ENCODE measurements at regions not wholly inside any gene's neighbourhood (a gene's known extent, or its start where the extent isn't known, plus 50 kb on each side); places are given as distances from the start of the nearest gene placed in this dataset.

DNA sequence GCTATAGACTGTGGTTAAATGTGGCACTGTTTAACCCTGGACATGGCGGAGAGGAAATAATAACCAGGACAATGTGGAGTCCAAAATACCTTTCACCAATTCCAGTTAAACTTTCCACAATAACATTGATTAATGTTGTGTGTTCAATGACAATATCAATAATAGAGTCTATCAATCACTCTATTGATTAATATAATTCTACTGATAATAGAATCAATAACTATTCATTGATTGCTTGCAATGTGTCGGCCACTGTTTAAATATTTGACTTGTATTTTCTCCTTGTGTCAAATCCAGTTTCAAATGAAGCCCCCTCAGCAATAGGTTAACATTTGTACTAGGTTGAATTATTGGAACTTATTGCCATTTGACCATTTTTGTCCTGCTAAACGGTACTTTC is 187.0 kb downstream of the PTPN20 start:
- WGBS, 2 donors, result 89 to 96% methylated on average over 3 of the region's 3 CpGs
- H3K4me3 ChIP-seq, result no peak overlapping the region
- no peaks in the 10 kb centered on the region for H3K36me3 ChIP-seq
- H3K9me3 ChIP-seq, result peaks cover 0 to 8% (median 0%) of the 10 kb centered on the region in 11 donors
- no peaks in the 10 kb centered on the region for H3K27me3 ChIP-seq
- H3K27ac ChIP-seq, result no peak overlapping the region
- TF ChIP-seq, protein P1, sequence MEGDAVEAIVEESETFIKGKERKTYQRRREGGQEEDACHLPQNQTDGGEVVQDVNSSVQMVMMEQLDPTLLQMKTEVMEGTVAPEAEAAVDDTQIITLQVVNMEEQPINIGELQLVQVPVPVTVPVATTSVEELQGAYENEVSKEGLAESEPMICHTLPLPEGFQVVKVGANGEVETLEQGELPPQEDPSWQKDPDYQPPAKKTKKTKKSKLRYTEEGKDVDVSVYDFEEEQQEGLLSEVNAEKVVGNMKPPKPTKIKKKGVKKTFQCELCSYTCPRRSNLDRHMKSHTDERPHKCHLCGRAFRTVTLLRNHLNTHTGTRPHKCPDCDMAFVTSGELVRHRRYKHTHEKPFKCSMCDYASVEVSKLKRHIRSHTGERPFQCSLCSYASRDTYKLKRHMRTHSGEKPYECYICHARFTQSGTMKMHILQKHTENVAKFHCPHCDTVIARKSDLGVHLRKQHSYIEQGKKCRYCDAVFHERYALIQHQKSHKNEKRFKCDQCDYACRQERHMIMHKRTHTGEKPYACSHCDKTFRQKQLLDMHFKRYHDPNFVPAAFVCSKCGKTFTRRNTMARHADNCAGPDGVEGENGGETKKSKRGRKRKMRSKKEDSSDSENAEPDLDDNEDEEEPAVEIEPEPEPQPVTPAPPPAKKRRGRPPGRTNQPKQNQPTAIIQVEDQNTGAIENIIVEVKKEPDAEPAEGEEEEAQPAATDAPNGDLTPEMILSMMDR (IDR thresholded peaks at IDR 0.05), result no peak
- intact Hi-C loops (cut with DNase I), result no loop called here
- ATAC-seq (no peak), DNase-seq (no peak)
- H3K4me1 ChIP-seq, result no peaks in the 10 kb centered on the region

DNA sequence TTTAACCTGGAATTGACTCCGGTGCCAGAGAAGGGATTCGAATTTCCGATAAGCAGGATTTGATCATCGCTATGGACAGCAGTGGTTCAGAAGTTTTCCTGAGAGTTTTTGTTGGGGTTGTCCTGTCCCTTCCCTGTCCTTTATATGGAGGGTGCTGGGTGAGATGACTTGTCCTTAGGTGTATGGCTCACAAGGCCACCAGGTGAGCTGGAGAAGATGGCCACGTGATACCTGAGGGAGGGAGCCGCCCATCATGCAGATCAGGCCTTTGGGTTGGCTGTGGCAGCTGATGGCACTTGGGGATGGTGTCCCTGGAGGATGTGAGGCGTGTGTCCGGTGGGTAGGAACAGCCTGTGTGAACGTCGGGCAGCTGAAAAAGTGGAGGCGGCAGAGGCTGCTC is 187.7 kb downstream of the PTPN20 start:
- H3K4me1 ChIP-seq, result peaks cover 0 to under 1% (median 0%) of the 10 kb centered on the region in 9 donors
- no peak overlapping the region for H3K4me3 ChIP-seq
- no peak overlapping the region for H3K27ac ChIP-seq
- TF ChIP-seq, protein P1 (IDR thresholded peaks at IDR 0.05), result no peak
- H3K9me3 ChIP-seq, result peaks cover 0 to 8% (median 0%) of the 10 kb centered on the region in 11 donors
- ATAC-seq (no peak), DNase-seq (no peak)
- no peaks in the 10 kb centered on the region for H3K36me3 ChIP-seq
- H3K27me3 ChIP-seq, result no peaks in the 10 kb centered on the region
- intact Hi-C loops (cut with DNase I), result no loop called here
- WGBS, 2 donors, result 91 to 92% methylated on average over 11 of the region's 11 CpGs

DNA sequence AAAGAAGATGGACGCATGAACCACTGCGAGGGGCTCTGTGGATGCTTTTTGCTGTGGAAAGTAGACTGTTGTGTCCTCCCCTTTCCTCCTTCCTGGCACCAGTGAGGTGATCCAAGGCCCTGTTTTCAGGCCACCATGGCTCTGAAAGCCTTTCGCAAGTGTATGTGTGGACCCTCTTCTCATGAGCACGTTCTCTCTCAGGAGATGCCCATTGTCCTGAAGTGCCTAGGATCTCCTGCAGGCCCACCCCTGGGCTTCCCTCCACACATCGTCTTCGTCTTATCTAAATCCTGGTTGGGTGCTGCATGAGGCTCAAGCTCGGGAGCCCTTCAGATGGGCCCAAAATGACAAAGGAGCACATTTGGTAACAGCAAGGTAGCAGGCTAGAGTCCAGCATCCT is 188.2 kb downstream of the PTPN20 start:
- 89 to 92% methylated on average over 7 of the region's 7 CpGs for WGBS, 2 donors
- Histone ChIP-seq H3K27me3 (no peaks in the 10 kb centered on the region), H3K9me3 (peaks cover 0 to 8% (median 0%) of the 10 kb centered on the region in 11 donors), H3K27ac (no peak overlapping the region), H3K4me3 (no peak overlapping the region), H3K36me3 (no peaks in the 10 kb centered on the region), H3K4me1 (peaks cover 0 to 5% (median 0%) of the 10 kb centered on the region in 9 donors)
- DNase-seq, result no peak
- intact Hi-C loops (cut with DNase I), result no loop called here
- no peak for ATAC-seq
- TF ChIP-seq, protein P1 (IDR thresholded peaks at IDR 0.05), result no peak

DNA sequence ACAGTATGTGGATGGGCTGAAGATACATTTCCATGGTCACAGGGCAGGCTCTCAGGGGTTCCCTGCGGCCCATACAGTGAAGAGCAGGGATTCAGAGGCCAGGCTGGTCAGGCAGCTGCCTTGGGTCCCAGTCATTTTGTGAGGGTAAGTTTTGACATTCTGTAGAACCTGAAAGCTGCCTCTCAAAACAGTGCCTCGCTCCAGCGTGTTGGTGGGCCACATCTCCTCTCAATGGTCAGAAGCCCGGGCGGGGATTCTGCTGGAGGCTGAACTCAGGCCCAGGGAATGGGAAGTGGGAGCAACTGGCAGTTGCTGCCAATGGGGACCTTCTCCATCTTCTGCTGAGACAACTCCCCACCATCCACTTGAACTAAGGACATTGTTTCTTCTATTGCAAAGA is 190.0 kb downstream of the PTPN20 start:
- intact Hi-C loops (cut with DNase I), result no loop called here
- Histone ChIP-seq H3K27ac (no peak overlapping the region), H3K27me3 (no peaks in the 10 kb centered on the region), H3K4me3 (no peak overlapping the region), H3K36me3 (no peaks in the 10 kb centered on the region), H3K9me3 (peaks cover 0 to 8% (median 0%) of the 10 kb centered on the region in 11 donors), H3K4me1 (peaks cover 0 to 13% (median 0%) of the 10 kb centered on the region in 9 donors)
- DNase-seq, result no peak
- 94 to 95% methylated on average over 5 of the region's 5 CpGs for WGBS, 2 donors
- TF ChIP-seq, protein P1 (IDR thresholded peaks at IDR 0.05), result no peak
- no peak for ATAC-seq
